ENCODE measurements at regions not wholly inside any gene's neighbourhood (a gene's known extent, or its start where the extent isn't known, plus 50 kb on each side); places are given as distances from the start of the nearest gene placed in this dataset.

DNA sequence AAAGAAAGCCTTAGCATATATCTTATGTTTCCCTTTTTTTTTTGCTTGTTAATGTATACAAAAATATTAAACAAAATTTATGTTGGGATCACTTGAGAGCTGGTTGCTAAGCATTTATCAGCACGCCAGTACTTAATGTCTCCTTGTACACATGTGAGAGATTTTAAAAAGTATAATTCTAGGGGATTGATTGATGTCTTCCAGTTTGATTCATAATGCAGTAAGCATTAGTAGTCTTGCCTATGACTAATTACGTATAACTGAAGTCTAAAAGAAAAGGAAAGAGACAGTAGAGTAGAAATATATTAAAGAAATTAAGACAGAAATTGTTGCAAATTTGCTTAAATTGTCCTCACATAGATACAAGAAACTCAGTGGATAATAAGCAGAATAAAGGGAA, 1630.4 kb upstream of the B3GALT2 start:
- DNase-seq (no peak), ATAC-seq (no peak)
- no peak overlapping the region for H3K27ac Mint-ChIP-seq
- ChIA-PET CTCF (no interaction called here), POLR2A (no interaction called here)
- H3K27me3 Mint-ChIP-seq = no peaks in the 10 kb centered on the region
- no peaks in the 10 kb centered on the region for H3K4me1 Mint-ChIP-seq (ENCODE audit: low read depth)
- no peaks in the 10 kb centered on the region for H3K9me3 Mint-ChIP-seq
- intact Hi-C loops (cut with micrococcal nuclease) = no loop called here
- TF ChIP-seq, protein P1, sequence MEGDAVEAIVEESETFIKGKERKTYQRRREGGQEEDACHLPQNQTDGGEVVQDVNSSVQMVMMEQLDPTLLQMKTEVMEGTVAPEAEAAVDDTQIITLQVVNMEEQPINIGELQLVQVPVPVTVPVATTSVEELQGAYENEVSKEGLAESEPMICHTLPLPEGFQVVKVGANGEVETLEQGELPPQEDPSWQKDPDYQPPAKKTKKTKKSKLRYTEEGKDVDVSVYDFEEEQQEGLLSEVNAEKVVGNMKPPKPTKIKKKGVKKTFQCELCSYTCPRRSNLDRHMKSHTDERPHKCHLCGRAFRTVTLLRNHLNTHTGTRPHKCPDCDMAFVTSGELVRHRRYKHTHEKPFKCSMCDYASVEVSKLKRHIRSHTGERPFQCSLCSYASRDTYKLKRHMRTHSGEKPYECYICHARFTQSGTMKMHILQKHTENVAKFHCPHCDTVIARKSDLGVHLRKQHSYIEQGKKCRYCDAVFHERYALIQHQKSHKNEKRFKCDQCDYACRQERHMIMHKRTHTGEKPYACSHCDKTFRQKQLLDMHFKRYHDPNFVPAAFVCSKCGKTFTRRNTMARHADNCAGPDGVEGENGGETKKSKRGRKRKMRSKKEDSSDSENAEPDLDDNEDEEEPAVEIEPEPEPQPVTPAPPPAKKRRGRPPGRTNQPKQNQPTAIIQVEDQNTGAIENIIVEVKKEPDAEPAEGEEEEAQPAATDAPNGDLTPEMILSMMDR (IDR thresholded peaks at IDR 0.05) = no peak
- H3K36me3 Mint-ChIP-seq (ENCODE audit: low read depth) = no peaks in the 10 kb centered on the region
- H3K4me3 Mint-ChIP-seq = no peak overlapping the region

DNA sequence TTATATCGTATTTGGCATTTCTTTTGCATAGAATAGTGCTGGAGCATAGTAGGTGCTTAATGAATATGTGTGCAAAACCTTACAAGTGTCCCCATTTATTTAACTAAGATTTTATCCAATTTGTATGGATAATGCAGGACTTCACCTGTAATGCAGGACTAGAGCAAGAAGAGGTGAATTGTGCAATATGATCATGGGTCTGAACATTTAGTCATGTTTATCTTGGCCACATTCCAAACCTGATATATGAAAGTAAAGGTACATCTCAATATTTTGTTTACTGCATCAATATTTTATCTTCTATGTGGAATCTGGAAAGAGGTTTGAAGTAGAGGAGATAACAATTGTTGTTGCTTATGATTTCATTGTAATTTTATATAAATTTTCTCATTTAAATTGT, 1626.7 kb upstream of the B3GALT2 start:
- no peak for ATAC-seq
- no peak for DNase-seq
- TF ChIP-seq, protein P1 (IDR thresholded peaks at IDR 0.05) = no peak
- Mint-ChIP-seq H3K27ac (no peak overlapping the region), H3K36me3 (ENCODE audit: low read depth) (no peaks in the 10 kb centered on the region), H3K9me3 (no peaks in the 10 kb centered on the region), H3K4me3 (no peak overlapping the region), H3K4me1 (ENCODE audit: low read depth) (no peaks in the 10 kb centered on the region), H3K27me3 (no peaks in the 10 kb centered on the region)
- POLR2A ChIA-PET = no interaction called here
- intact Hi-C loops (cut with micrococcal nuclease) = no loop called here
- CTCF ChIA-PET = no interaction called here

DNA sequence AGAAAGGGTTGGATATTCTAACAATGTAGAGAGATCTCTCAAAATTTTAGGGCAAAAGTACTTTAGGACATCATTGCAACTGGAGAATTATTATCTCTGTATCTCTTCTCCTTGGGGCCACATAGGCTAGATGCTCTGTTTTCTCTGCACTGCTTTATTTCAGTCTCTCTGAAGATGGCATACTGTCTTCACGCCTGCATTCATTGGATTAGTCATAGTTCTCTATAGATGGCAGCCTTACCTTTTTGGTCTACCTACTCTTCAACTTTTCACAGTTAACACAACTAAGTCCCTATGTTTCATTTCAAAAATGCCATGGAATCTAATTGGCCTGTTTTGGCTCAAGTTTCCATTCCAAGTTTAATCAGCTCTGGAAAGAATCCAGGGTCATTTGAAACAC, 1623.3 kb upstream of the B3GALT2 start:
- TF ChIP-seq, protein P1 (IDR thresholded peaks at IDR 0.05) = no peak
- Mint-ChIP-seq H3K27me3 (no peaks in the 10 kb centered on the region), H3K4me3 (no peak overlapping the region), H3K9me3 (no peaks in the 10 kb centered on the region), H3K4me1 (ENCODE audit: low read depth) (no peaks in the 10 kb centered on the region), H3K36me3 (ENCODE audit: low read depth) (no peaks in the 10 kb centered on the region), H3K27ac (no peak overlapping the region)
- CTCF ChIA-PET = no interaction called here
- no peak for ATAC-seq
- intact Hi-C loops (cut with micrococcal nuclease) = no loop called here
- no peak for DNase-seq
- POLR2A ChIA-PET = no interaction called here

DNA sequence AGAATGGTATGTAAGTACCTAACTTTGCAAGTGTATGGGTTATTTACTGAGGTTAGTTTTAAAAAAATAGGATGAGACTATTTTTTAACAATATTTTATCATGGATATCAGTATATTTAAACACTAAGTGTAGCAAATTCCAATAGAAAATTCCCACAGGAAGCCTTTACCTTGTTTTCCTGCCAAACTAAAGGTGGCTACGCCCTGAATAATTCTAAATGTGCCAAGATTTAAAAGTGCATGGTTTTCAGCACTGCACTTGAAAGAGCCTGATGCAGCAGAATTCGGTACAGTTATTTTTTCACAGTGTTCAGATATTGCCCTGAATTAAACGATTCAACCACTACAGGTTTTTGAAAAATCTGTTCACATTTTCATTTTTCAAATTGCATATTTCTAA, 1622.8 kb upstream of the B3GALT2 start:
- ATAC-seq (no peak), DNase-seq (no peak)
- ChIA-PET POLR2A (no interaction called here), CTCF (no interaction called here)
- no peaks in the 10 kb centered on the region for H3K36me3 Mint-ChIP-seq (ENCODE audit: low read depth)
- H3K27me3 Mint-ChIP-seq = no peaks in the 10 kb centered on the region
- no peak overlapping the region for H3K27ac Mint-ChIP-seq
- TF ChIP-seq, protein P1 (IDR thresholded peaks at IDR 0.05) = no peak
- intact Hi-C loops (cut with micrococcal nuclease) = no loop called here
- H3K4me3 Mint-ChIP-seq = no peak overlapping the region
- H3K4me1 Mint-ChIP-seq (ENCODE audit: low read depth) = no peaks in the 10 kb centered on the region
- H3K9me3 Mint-ChIP-seq = no peaks in the 10 kb centered on the region

DNA sequence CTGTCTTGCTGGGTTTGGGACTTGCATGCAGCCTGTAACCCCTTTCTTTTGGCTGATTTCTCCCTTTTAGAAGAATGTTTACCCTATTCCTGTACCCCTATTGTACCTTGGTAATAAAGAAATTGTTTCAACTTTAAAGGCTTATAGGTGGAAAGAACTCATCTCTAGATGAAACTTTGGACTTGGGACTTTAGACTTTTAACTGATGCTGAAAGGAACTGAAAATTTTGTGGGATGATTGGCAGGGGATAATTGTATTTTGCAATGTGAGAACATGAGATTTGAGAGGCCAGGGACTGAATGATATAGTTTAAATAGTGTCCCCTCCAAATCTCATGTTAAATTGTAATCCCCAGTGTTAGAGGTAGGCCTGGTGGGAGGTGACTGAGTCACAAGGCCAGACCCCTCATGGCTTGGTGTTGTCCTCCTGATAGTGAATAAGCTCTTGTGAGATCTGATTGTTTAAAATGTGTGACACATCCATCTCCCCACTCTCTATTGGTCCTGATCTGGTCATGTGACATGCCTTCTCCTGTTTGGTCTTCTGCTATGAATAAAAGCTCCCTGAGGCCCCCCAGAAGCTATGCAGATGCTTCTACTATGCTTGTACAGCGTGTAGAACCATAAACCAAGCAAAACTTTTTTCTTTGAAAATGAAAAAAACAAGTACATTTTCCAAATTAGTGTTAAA, 1621.3 kb upstream of the B3GALT2 start:
- DNase-seq (no peak), ATAC-seq (no peak)
- ChIA-PET POLR2A (no interaction called here), CTCF (no interaction called here)
- intact Hi-C loops (cut with micrococcal nuclease) = no loop called here
- TF ChIP-seq, protein P1 (IDR thresholded peaks at IDR 0.05) = no peak
- Mint-ChIP-seq H3K4me1 (ENCODE audit: low read depth) (no peaks in the 10 kb centered on the region), H3K36me3 (ENCODE audit: low read depth) (no peaks in the 10 kb centered on the region), H3K27ac (no peak overlapping the region), H3K27me3 (no peaks in the 10 kb centered on the region), H3K4me3 (no peak overlapping the region), H3K9me3 (no peaks in the 10 kb centered on the region)
